ENCODE measurements at regions not wholly inside any gene's neighbourhood (a gene's known extent, or its start where the extent isn't known, plus 50 kb on each side); places are given as distances from the start of the nearest gene placed in this dataset.

DNA sequence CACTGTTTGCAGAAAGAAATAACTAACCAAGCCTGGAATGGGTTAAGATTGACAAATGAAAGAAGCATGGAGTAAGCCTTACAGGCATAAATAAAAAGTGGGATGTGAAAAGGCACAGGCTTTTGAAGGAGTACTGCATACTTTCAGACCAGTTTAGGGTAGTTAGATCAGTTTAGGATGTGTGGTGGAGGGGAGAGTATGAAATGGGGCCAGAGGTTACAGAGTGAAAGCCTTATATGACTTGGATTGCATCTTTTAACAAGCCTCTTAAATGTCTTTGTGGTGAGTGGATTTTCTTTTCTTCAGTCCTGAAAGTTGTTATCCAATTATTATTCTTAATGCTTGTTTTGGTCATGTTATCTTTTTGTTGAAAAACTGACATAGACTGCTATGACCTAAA lies 52.2 kb upstream of the TRHDE start:
- POLR2A ChIA-PET: no interaction called here
- ATAC-seq (no peak), DNase-seq (no peak)
- Mint-ChIP-seq H3K9me3 (peaks cover 0 to 4% (median 0%) of the 10 kb centered on the region in 9 donors), H3K27ac (no peak overlapping the region), H3K36me3 (no peaks in the 10 kb centered on the region), H3K4me3 (no peak overlapping the region), H3K27me3 (no peaks in the 10 kb centered on the region), H3K4me1 (no peaks in the 10 kb centered on the region)

Measured in naive thymus-derived CD8-positive, alpha-beta T cell (primary cell).